GM12873 (cell line): ENCODE measurements at regions not wholly inside any gene's neighbourhood (a gene's known extent, or its start where the extent isn't known, plus 50 kb on each side); places are given as distances from the start of the nearest gene placed in this dataset.

Source experiments
- TF ChIP-seq, protein P1 (sequence below): IDR thresholded peaks from 2 replicates; pipeline ENCODE4 v1.5.1; 2012; ENCODE audit warnings: low read depth, mild to moderate bottlenecking, moderate library complexity, low read length, control low read depth; ENCODE audit not compliant: insufficient read depth; ENCODE audit errors: missing control alignments

DNA sequence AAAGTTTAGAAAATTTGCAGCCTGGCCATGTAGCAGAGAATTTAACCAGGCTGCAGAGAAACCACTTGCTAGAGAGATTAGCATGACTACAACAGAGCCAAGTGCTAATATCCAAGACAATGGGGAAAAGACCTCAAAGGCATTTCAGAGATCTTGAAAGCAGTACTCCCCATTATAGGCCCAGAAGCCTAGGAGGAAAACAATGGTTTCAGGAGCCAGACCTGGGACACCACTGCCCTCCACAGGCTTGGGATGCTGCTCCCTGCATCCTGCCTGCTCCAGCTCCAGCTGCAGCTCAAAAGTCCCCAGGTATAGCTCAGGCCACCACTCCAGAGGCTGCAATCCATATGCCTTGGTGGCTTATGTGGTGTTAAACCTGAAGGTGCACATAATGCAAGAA lies 101.5 kb upstream of the TMEM72 start:
- TF ChIP-seq, protein P1, sequence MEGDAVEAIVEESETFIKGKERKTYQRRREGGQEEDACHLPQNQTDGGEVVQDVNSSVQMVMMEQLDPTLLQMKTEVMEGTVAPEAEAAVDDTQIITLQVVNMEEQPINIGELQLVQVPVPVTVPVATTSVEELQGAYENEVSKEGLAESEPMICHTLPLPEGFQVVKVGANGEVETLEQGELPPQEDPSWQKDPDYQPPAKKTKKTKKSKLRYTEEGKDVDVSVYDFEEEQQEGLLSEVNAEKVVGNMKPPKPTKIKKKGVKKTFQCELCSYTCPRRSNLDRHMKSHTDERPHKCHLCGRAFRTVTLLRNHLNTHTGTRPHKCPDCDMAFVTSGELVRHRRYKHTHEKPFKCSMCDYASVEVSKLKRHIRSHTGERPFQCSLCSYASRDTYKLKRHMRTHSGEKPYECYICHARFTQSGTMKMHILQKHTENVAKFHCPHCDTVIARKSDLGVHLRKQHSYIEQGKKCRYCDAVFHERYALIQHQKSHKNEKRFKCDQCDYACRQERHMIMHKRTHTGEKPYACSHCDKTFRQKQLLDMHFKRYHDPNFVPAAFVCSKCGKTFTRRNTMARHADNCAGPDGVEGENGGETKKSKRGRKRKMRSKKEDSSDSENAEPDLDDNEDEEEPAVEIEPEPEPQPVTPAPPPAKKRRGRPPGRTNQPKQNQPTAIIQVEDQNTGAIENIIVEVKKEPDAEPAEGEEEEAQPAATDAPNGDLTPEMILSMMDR = no peak

- TF ChIP-seq, protein P1 = no peak
Observed at GRCh38 chr10:44811072-44811471, 100.1 kb upstream of the TMEM72 start.

DNA sequence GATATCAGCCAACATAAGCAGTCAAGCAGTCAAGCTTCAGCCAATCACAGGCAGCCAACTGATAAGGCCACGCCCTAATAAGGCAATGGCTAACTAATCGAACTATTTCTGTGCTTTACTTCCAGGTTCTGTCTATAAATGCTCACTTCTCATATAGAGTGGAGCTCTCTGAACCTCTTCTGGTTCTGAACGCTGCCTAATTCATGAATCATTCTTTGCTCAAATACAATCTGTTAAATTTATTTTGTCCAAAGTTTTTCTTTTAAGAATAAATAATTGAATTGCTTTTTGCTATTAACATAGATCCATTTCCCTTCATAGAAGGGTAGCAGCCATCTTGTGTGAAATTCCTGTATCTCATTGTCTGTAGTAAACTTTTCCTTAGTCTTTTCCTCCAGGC lies 97.9 kb upstream of the TMEM72 start:
- TF ChIP-seq, protein P1 = no peak

GRCh38 chr10:44814929-44815328 lies 96.2 kb upstream of the TMEM72 start:
- TF ChIP-seq, protein P1 = no peak

DNA sequence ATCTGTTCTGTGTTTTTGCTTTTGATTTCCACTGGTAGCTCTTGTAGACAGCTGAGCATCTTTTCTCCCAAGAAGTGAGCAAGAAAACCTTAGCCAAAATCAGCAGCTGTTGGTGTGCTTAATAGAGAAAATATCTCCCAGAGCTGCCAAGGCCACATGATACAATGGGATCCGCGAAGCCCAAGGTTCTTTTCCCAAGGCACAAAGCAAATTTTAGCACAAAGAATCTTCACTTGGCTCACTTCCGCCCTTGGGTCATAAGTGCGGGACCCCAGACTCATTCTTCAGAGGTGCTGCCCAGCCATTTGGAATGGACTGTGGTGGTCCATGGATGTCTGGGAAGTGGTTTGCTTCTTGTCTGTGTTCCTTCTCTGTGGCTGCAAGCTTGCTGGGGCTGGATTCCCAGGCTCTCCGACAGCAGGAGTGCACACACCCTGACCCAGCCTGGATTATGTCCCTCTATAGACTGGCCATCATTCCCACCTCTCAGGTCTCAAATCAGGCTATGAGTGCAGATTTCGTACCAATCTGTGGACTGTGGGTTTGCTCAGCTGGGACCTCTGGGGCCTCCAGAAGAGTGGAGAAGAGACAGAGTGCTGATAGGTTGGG lies 93.0 kb upstream of the TMEM72 start:
- TF ChIP-seq, protein P1 = no peak

GRCh38 chr10:44818701-44819127 lies 92.4 kb upstream of the TMEM72 start:
- TF ChIP-seq, protein P1 = no peak

DNA sequence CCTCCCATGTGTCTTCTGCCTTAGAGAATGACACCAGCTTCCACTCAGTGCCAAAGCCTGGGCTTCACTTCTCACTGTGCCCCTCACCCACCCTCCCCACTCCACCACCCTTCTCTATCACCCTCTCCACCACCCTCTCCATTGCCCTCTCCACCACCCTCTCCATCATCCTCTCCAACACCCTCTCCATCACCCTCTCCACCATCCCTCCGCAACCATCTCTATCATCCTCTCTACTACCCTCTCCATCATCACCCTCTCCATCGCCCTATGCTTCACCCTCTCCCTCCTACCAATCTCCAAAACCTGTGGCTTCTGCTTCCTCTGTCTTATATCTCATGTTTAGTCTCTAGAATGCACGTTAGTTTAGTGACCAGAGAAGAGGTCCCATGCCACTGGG lies 91.0 kb upstream of the TMEM72 start:
- TF ChIP-seq, protein P1 = no peak
